Fibroblast of the aortic adventitia (primary cell): ENCODE measurements at regions not wholly inside any gene's neighbourhood (a gene's known extent, or its start where the extent isn't known, plus 50 kb on each side); places are given as distances from the start of the nearest gene placed in this dataset.
"Not testable (repeated sequence)": the region's sequence is repeated elsewhere in the genome, so short reads cannot be mapped to it uniquely, and the experiment has no call there.

Source experiments
- DNase-seq: peaks from one replicate; pipeline ENCODE4 v3.0.0-alpha.2; 2010; ENCODE audit warnings: low read depth
- H3K4me3 ChIP-seq: 2 replicates; pipeline ENCODE4 v1.5.1; 2011; ENCODE audit warnings: low read depth, mild to moderate bottlenecking, control low read depth, low read length, moderate library complexity
- CTCF ChIP-seq: IDR thresholded peaks from 2 replicates; pipeline ENCODE4 v1.5.1; 2011; ENCODE audit warnings: mild to moderate bottlenecking, low read length, control low read depth, inconsistent platforms; ENCODE audit not compliant: insufficient read depth

- H3K4me3 ChIP-seq = no peak overlapping the region
- no peak for TF ChIP-seq CTCF
Measured at GRCh38 chr16:88208112-88208511, 174.6 kb upstream of the ZNF469 start.

GRCh38 chr16:88208776-88209175, 174.0 kb upstream of the ZNF469 start:
- not testable (repeated sequence) for DNase-seq, H3K4me3 ChIP-seq

More at GRCh38 chr16:88208112-88208511, 174.6 kb upstream of the ZNF469 start:
- no peak for DNase-seq

GRCh38 chr16:88209579-88209978, 173.2 kb upstream of the ZNF469 start:
- not testable (repeated sequence) for DNase-seq, H3K4me3 ChIP-seq

- not testable (repeated sequence) for H3K4me3 ChIP-seq, DNase-seq
Measured at GRCh38 chr16:88213937-88214336, 168.8 kb upstream of the ZNF469 start.

GRCh38 chr16:88221001-88221761, 161.6 kb upstream of the ZNF469 start:
- not testable (repeated sequence) for H3K4me3 ChIP-seq

GRCh38 chr16:88223696-88224095, 159.1 kb upstream of the ZNF469 start:
- H3K4me3 ChIP-seq = not testable (repeated sequence)

More at GRCh38 chr16:88221001-88221761, 161.6 kb upstream of the ZNF469 start:
- not testable (repeated sequence) for DNase-seq

GRCh38 chr16:88224131-88224898, 158.4 kb upstream of the ZNF469 start:
- not testable (repeated sequence) for DNase-seq, H3K4me3 ChIP-seq

More at GRCh38 chr16:88223696-88224095, 159.1 kb upstream of the ZNF469 start:
- DNase-seq = not testable (repeated sequence)

GRCh38 chr16:88225640-88226230, 157.0 kb upstream of the ZNF469 start:
- not testable (repeated sequence) for DNase-seq

GRCh38 chr16:88226302-88226701, 156.5 kb upstream of the ZNF469 start:
- not testable (repeated sequence) for H3K4me3 ChIP-seq, DNase-seq

More at GRCh38 chr16:88225640-88226230, 157.0 kb upstream of the ZNF469 start:
- H3K4me3 ChIP-seq = not testable (repeated sequence)

- H3K4me3 ChIP-seq, DNase-seq: not testable (repeated sequence)
Measured at GRCh38 chr16:88227026-88227721, 155.6 kb upstream of the ZNF469 start.

GRCh38 chr16:88227722-88228482, 154.9 kb upstream of the ZNF469 start:
- not testable (repeated sequence) for H3K4me3 ChIP-seq, DNase-seq

- H3K4me3 ChIP-seq, DNase-seq: not testable (repeated sequence)
Measured at GRCh38 chr16:88228751-88229150, 154.0 kb upstream of the ZNF469 start.

- not testable (repeated sequence) for DNase-seq, H3K4me3 ChIP-seq
Measured at GRCh38 chr16:88229710-88230109, 153.0 kb upstream of the ZNF469 start.

GRCh38 chr16:88230276-88230966, 152.3 kb upstream of the ZNF469 start:
- not testable (repeated sequence) for DNase-seq, H3K4me3 ChIP-seq

- not testable (repeated sequence) for DNase-seq, H3K4me3 ChIP-seq
Measured at GRCh38 chr16:88230967-88231615, 151.7 kb upstream of the ZNF469 start.
